ENCODE measurements at regions not wholly inside any gene's neighbourhood (a gene's known extent, or its start where the extent isn't known, plus 50 kb on each side); places are given as distances from the start of the nearest gene placed in this dataset.

GRCh38 chr16:79792076-79792475, 191.5 kb upstream of the MAF start:
- no peak overlapping the region for H3K4me3 ChIP-seq (ENCODE audit: low read depth, low read length)
- in situ Hi-C loops (cut with HindIII; ENCODE audit: low sequenced_read_pairs): no loop called here
- no peak for DNase-seq (ENCODE audit: low read depth, low spot score)
- no peak for TF ChIP-seq CTCF (IDR thresholded peaks at IDR 0.05; ENCODE audit: low read depth, low read length)

GRCh38 chr16:79790854-79791253, 190.3 kb upstream of the MAF start:
- no peak for TF ChIP-seq CTCF (IDR thresholded peaks at IDR 0.05; ENCODE audit: low read depth, low read length)
- DNase-seq (ENCODE audit: low read depth, low spot score): no peak
- in situ Hi-C loops (cut with HindIII; ENCODE audit: low sequenced_read_pairs): no loop called here
- no peak overlapping the region for H3K4me3 ChIP-seq (ENCODE audit: low read depth, low read length)

- no peak for DNase-seq (ENCODE audit: low read depth, low spot score)
- TF ChIP-seq CTCF (IDR thresholded peaks at IDR 0.05; ENCODE audit: low read depth, low read length): no peak
- in situ Hi-C loops (cut with HindIII; ENCODE audit: low sequenced_read_pairs): no loop called here
Measured at GRCh38 chr16:79788949-79789348, 188.4 kb upstream of the MAF start.

GRCh38 chr16:79786389-79786788, 185.9 kb upstream of the MAF start:
- no peak for DNase-seq (ENCODE audit: low read depth, low spot score)
- no peak overlapping the region for H3K4me3 ChIP-seq (ENCODE audit: low read depth, low read length)
- TF ChIP-seq CTCF (IDR thresholded peaks at IDR 0.05; ENCODE audit: low read depth, low read length): no peak
- in situ Hi-C loops (cut with HindIII; ENCODE audit: low sequenced_read_pairs): no loop called here

More at GRCh38 chr16:79788949-79789348, 188.4 kb upstream of the MAF start:
- H3K4me3 ChIP-seq (ENCODE audit: low read depth, low read length): no peak overlapping the region

GRCh38 chr16:79784007-79784406, 183.5 kb upstream of the MAF start:
- TF ChIP-seq CTCF (IDR thresholded peaks at IDR 0.05; ENCODE audit: low read depth, low read length): no peak
- no peak overlapping the region for H3K4me3 ChIP-seq (ENCODE audit: low read depth, low read length)
- DNase-seq (ENCODE audit: low read depth, low spot score): no peak
- in situ Hi-C loops (cut with HindIII; ENCODE audit: low sequenced_read_pairs): no loop called here

GRCh38 chr16:79777679-79778078, 177.1 kb upstream of the MAF start:
- no peak for DNase-seq (ENCODE audit: low read depth, low spot score)
- TF ChIP-seq CTCF (IDR thresholded peaks at IDR 0.05; ENCODE audit: low read depth, low read length): no peak
- no peak overlapping the region for H3K4me3 ChIP-seq (ENCODE audit: low read depth, low read length)
- in situ Hi-C loops (cut with HindIII; ENCODE audit: low sequenced_read_pairs): no loop called here
